NB4 (cell line): ENCODE measurements at regions not wholly inside any gene's neighbourhood (a gene's known extent, or its start where the extent isn't known, plus 50 kb on each side); places are given as distances from the start of the nearest gene placed in this dataset.

Experiments used
- MYC ChIP-seq: IDR thresholded peaks from 2 replicates; pipeline ENCODE4 v1.6.1; 2011; ENCODE audit warnings: low read depth, low read length
- POLR2A ChIP-seq: IDR thresholded peaks from 2 replicates; pipeline ENCODE4 v1.6.1; 2011; ENCODE audit warnings: mild to moderate bottlenecking; ENCODE audit not compliant: insufficient read length; ENCODE audit errors: extremely low read depth
- TF ChIP-seq, protein P1 (sequence below): IDR thresholded peaks from one replicate; pipeline ENCODE4 v1.5.1; 2012; ENCODE audit warnings: low read depth, low read length

DNA sequence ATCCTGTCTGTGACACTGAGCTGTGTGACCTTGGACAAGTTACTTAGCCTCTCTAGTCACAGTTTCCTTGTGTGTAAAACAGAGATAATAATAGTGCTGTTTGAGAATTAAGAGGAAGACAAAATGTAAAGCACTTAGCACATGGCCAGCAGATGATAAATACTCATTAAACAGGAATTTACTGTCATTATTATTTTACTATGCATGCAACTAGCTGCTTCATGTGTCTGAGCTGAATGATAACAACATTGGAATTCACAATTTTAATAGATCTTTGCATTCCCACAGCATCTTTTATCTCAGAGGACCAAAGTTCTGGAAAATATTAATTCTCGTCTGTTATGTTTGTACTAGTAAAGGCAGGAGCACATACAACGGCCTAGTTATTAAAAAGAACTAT is 79.2 kb upstream of the TET2 start:
- TF ChIP-seq, protein P1, sequence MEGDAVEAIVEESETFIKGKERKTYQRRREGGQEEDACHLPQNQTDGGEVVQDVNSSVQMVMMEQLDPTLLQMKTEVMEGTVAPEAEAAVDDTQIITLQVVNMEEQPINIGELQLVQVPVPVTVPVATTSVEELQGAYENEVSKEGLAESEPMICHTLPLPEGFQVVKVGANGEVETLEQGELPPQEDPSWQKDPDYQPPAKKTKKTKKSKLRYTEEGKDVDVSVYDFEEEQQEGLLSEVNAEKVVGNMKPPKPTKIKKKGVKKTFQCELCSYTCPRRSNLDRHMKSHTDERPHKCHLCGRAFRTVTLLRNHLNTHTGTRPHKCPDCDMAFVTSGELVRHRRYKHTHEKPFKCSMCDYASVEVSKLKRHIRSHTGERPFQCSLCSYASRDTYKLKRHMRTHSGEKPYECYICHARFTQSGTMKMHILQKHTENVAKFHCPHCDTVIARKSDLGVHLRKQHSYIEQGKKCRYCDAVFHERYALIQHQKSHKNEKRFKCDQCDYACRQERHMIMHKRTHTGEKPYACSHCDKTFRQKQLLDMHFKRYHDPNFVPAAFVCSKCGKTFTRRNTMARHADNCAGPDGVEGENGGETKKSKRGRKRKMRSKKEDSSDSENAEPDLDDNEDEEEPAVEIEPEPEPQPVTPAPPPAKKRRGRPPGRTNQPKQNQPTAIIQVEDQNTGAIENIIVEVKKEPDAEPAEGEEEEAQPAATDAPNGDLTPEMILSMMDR, result no peak
- TF ChIP-seq POLR2A (no peak), MYC (no peak)
